NCI-H187 (cell line): ENCODE measurements at regions not wholly inside any gene's neighbourhood (a gene's known extent, or its start where the extent isn't known, plus 50 kb on each side); places are given as distances from the start of the nearest gene placed in this dataset.

ENCODE experiments used
- DNase-seq, 2 experiments: peaks; one replicate each; lab custom pipeline; 2025; lab: John Stamatoyannopoulos, UW

DNA sequence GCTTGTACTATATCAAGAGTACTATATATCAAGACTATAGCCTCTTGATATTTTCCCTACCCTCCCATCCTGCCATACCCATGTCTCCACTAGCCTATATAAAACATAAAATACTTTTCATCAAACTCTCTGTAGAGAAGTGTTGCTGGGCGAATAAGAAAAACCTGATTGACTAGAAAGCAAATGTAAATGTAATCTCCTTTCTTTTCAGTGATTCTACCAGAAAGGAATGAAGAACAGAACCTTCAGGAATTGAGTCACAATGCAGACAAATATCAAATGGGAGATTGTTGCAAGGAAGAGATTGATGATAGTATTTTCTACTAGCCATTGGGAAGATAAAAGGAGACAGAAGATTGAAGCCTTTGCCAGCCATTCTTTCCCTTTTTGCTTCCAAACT is 89.2 kb downstream of the KCNRG start:
- no peak for DNase-seq

DNA sequence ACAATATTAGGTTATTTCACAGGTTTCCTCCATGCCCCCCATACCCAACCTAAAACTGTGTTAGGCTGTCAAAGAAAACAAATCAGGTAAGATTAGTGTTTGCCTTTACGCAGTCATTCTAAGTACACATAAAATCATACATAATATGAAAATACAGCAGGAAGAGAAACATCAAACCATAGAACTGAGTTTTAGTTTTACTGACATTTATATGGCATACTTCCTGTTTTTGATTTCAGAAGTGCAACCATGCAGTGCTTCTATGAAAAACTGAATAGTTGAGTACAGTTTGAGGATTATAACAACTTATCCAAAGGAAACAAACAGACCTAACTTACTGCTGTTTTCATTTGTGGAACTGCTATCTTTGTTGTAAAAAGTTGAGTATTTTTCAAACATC is 91.3 kb downstream of the KCNRG start:
- DNase-seq: no peak

DNA sequence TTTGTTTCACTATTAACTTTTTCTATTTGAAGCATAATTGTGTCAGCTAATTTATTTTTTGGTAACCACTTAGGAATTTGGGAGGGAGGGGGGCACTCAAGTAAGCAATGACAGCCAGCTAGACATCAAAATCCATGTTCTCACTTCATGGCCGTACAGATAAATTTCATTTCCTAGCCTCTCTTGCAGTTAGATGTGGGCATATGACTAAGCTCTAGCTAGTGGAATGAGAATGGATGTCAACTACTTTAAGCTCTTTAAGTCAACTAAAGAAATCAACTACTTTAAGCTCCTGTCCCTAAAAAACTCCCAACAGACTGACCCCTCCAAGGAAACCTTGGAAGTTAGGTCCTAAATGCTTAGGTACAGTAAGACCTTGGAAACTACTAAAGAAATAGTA is 92.0 kb downstream of the KCNRG start:
- DNase-seq: no peak

DNA sequence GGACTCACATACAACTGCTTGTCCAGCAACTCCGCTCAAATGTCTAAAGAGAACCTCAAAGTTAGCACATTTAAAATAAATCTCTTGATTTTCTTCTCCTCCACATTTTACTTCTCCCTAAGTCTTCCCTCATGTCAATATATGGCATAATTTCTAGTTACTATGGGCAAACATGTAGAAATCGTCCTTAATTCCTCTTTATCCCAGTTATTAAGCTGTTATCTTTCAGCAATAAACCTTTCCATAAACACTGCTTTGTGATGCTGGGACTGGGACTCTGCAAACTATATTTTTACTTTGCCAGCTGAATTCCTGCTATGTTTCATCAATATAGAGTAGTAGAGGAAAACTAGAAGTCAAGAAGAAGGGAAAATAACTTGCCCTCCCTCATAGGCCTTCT is 99.7 kb downstream of the KCNRG start:
- DNase-seq: no peak

DNA sequence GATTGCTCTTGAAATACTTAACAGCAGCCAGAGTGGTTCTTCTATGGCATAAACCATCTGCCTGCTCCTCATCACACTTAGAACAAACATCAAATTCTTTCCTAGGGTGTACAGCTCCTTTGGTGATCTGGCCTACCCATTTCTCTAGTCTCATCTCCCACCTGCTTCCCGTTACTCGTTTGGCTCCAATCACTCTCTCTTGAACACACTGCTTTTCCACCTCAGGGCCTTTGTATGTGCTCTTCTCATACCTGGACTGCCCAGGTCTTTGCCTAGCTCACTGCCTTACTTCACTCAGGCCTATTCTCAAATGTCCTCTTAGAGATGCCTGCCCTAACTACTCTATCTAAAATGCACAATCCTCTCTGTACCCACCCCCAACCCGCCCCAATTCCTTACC is 100.5 kb downstream of the KCNRG start:
- no peak for DNase-seq

DNA sequence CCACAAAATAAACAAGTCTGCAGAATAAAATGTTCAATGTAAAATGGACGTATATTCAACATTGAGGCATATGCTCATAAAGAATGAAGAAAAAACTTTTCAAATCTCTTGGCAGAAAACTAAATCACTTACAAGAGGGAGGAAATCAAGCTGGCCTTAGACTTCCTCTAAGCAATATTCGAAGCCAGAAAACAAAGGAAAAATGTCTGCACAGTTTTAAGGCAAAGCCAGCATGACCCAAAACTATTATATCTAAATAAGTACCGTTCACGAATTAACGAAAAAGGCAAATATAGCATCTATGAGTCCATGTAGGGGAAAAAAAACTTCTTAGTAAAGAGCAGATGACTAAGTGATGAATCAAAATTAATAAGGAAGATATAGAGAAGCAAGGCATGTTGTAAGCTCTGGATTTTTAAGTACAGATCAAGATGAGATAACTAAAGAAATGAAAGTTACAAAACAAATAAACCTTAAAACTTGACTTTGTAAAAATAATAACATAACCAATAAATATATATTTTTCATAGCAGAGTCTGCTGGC is 101.3 kb downstream of the KCNRG start:
- no peak for DNase-seq

DNA sequence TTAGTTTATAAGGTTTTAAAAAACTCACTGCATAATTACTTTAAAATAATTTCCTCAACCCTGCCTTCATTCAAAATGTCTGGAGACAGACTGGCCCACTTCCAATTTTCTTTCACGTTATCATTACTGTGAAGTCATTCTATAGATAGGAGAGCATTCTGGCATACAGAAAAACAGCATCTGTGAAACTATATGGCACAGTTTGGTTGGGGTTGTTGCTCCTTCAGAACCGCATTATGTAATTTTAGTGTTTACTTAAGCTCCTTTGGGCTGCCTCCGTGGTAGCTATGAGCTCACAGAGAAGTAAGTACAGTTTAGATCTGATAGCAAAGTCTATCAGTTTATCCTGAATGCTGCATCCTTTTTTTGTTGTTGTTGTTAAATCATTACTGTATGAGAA is 104.3 kb downstream of the KCNRG start:
- no peak for DNase-seq

DNA sequence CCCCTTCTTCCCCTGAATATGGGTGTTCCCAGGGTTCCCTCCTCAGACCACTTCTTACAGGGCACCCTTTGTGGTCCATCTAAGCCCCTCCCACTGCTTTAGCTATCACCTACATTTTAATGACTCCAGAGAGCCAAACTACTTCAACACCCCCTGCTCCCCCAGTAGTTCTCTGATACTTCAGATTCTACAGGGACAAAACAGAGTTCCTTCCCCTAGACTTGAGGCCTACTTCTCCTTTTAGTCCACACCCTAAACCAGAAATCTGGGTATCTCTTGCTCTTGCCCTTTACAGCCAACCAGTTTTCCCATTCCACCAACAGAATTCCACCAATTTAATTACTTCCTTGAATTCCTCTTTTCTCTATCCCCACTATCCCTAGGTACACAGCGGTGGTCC is 107.2 kb downstream of the KCNRG start:
- no peak for DNase-seq

DNA sequence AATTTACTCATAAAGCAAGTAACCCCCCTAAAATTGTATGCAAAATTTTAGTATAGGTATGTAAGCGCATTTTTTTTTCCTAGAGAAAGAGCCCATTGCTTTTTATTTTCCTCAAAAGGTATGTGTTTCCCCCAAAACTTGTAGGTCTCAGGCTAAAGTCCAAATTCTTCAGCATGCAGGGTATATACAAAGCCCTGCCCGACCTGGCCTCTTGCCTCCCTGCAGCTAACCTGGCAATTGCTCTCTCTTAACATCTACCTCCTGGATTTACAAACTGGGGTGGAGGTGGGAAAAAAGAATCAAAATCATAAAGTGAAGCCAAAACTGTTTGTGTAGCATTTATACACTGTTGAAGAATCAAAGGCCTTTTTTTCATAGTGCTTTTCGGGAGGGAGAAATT is 107.8 kb downstream of the KCNRG start:
- DNase-seq: no peak

DNA sequence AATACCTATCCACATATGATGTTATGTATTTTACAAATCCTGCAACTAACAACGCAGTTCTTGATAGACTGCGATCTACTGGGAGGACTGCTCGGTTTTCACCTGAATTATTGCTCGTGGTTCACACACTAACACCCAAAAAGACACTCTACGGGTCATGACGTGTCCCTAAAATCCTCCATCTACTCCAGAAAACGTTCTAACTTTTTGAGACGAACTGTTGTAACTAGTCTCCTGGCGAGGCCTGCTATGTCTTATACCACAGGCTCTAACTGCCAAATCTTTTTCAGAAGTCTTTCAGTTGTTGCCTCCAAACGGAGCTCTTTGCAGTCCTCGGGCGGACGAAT is 108.2 kb downstream of the KCNRG start:
- DNase-seq: peak in 1 of 2 experiments; percentile 46

DNA sequence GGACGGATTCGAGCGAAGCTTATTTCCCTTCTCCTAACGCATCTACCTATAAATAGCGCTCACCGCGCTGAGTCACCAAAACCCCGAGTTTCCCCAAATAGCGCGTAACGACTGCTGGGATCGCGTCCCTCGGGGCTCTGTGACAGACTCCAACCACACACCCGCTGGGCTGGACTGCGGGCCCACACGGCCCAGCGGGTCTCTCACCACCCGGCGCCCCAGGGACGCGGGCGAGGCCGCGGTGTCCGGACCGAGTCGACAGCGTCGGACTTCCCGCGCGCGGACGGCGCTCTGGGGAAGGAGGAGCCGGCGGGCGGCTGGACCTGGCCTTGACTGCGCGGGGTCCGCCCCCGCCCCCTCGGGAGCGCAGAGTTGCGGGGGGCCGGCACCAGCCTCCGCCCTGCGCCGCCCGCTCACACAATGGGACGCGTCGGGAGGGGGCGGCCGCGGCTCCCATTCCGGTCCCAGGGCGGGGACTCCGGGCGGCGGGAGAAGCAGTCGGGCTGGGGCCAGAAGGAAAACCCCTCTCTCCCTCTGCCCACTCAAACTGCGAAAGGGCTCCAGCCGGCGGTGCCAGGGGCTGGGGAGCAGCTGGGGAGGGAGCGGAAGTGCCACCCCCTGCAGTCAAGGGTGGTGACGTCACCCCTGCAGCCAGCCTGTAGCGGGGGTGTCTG is 108.8 kb downstream of the KCNRG start:
- DNase-seq: peak in 1 of 2 experiments; percentile 46

DNA sequence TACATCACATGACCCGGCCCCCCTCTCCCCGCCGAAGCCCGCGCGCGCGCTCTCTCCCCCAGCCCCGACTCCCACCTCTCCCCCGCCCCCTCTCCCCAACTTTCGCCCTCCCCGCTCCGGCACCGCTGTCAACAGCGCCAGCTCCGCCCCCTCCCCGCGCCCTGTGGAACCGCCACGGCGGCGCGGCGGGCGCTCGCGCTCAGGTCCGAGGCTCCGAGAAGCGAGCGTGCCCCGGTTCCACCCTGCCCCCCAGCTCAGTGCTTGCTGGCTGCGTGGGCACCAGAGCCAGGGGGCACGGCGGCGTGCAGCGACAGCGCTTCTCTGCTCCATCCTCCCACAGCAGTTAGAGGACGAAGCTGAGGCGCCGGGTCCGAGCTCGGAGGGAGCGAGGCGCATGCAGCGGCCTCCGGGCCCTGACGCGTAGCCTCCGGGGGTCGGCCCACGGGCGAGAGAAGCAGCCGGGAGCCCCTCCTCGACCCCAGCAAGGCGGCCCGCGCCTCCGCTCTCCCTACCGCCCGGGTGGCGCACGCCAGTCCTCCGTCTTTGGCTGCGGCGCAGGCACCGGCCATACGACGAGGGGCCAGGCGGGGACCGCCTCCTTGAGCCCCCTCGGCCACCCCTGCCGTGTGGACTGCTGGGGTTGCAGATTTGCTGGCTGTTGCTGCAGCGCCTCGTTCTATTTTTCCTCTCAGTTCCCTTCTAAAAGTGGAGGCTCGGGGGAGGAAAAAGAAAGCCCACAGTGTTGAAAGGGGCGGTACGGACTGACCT is 109.5 kb downstream of the KCNRG start:
- peak; percentile 87 to 94 for DNase-seq

DNA sequence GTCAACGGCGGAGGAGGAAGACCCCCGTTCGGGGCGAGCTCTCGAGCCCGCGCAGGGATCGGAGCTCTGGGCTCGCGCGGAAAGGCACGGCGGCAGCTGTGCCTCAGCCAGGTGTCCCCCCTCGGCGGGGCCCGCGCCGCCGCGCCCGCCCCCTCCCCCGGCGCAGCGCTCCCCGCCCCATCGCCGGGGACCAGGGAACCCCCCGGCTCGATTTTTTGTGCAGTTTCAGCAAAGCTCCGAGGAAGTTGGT is 110.0 kb downstream of the KCNRG start:
- DNase-seq: no peak

DNA sequence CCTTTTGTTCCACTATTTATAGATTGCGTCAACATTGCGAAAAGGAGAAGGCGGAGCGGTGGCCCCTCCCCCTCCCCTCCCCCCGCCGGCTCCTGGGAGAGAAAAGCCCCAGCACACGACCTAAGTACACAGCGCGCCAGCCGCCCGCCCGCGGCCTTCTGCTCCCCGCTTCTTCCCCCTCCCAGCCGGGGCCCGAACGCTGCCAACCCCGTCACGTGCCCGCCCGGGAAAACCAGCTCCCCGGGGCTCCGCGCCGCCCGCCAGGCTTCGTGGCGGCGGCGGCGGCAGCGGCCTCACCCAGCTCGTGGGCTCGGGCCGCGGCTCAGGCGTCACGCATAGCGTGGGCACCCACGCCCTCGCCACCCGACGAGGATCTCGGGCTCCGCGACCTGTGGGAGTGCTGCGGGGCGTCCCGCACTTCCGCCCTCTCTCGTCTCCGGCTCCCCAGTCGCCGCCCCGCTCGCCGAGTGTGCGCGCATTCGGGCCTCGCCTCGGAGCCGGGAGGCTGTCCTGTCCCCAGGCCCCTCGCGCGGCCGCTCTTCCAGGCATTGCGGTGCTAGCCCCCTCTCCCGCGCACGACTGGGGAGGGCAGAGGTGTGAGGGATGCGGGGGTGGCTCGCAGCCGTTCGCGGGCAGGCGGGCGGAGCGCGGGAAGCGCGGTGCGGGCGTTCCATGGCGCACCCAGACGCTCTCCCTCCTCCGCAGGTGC is 110.5 kb downstream of the KCNRG start:
- DNase-seq: peak; percentile 81 to 91

DNA sequence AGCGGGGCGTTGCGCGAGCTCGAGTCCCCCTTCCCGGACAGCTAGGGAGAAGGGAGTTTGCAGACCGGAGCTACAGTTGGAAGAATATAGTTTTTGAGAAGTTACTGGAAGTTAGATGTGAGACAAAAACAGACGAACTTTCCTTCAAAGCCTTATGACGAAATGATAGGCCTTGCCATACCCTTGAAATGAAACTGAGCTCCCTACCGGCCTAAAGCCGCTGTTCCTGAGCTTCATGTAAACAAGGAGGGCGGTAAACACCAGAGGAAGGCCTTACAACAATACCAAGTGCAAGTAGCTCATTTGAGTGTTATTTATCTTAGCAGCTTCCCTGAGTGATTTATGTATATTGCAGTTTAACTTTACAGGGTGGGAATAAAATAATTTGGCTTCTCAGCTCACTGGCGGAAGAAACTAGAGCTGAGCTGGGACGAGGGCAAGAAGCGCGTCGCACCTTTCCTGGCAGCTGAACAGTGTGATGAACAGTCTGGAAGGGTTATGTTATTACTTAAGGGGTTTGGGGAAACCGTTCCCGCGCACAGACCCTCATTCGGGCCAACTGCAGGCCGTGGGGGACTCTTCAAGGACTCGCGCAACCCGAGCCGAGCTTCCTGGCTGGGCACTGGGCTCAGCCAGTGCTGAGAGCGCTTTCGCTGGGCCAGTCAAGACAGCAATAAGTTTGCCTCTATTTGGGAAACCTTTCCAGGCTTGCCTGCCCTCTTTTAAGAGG is 111.2 kb downstream of the KCNRG start:
- peak in 1 of 2 experiments; percentile 26 for DNase-seq

DNA sequence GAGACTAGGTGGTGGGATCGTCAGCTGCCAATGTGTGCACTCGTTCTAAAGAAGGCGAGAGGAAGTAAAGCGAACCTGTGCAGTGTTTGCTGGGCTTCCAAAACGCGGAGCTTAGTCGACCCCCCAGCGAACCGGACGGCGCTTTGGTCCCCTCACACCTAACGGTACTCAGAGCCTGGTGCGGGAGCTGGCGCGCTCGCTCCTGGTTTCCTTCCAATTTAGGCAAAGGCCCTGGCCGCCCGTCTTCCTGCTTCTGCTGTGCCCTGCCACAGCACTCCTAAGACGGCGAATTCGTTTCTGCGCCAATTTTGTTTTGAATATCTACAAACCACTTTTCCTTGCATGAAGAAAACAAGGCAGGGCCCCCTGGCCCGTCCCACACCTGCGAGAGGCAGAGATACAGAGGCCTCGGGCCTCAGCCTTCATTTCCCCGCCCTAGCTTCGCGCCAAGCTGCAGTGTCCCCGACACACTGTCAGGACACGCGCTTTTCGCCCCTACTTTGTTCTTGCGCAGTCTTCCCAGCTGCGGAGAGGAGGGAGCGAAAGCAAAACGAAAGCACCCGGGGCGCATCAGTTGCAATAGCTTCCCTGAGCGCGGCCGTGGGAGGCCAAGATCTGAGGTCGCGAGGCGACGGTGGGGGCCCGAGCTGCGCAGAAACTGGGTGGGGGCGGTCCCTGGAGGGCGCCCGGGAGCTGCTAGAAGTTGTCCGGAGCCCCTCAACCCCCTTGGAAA is 111.9 kb downstream of the KCNRG start:
- no peak for DNase-seq

DNA sequence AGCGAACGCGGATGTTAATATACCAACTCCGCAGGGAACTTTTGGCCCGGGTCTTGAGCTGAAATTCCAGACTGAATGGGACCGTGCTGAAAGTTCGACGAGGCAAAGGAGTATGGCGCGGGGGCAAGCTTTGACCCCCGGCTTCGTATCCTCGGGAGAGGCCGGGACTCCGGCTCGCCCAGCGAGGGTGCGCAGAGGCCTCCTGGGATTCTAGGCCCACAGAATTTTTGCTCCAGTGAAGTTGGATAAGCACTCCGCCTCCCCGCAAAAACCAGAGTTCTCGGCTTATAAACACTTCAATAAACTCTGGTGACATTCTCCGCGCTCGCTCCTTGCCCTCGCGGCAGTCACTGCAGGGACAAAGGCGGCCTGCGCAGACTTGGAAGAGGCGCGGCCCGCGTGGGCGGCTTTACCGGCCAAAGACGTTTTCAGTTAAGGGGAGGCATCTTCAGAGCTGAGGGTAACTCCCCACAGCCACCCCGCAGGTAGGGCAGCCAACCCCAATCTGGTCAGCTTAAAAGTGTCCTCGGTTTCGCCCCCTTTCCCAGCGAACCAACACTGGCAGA is 112.6 kb downstream of the KCNRG start:
- DNase-seq: no peak

DNA sequence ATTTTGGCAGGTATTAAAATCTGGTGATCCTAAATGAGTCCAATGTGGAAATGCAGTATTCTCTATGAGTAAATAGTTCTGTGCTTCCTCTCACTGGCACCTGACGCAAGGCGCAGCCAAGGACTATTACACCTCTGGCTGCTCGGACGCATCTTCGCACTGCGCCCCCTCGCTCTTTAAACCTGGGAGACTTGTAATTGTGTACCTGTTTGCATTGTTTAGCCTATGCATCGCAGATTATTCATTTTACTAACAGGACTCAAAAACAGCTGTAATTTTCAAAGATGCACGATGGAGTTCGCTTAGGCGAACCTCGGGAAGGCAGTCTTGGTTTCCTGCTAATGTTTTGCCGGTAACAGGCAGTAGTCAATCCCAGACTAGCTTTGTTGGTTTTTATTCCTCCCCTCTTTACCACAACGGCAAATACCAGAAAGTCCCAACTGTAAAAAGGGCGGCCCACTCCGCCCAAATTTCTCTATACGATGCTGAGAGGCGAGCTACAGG is 113.2 kb downstream of the KCNRG start:
- DNase-seq: no peak

DNA sequence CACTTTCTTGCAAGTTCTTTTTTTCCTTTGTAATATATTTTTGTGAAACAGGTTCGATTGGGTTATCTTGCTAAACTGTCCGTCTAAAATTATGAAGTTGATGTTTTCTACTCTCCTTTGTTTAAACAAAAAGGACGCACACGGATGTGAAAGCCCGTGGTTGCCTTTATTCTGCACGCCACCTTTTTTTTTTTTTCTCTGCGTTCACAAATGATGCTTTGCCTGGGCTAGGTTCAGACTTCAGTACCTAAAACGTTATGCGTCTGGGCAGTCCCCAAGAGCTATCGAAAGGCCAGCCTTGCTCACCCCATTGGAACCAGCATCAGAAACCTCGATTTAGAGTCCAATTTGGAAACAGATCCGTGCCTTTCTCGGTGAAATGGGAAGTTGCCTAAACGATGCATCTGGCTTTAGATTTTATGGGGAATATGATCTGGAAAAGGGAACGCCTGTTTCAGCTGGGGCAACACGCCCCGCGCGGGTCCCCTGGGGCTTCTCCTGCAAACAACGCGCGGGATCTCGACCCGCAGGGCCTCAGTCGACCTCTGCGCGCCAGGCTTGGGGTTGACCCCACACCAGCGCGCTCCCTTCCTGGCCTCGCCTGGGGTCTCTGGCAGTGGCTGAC is 113.9 kb downstream of the KCNRG start:
- no peak for DNase-seq

DNA sequence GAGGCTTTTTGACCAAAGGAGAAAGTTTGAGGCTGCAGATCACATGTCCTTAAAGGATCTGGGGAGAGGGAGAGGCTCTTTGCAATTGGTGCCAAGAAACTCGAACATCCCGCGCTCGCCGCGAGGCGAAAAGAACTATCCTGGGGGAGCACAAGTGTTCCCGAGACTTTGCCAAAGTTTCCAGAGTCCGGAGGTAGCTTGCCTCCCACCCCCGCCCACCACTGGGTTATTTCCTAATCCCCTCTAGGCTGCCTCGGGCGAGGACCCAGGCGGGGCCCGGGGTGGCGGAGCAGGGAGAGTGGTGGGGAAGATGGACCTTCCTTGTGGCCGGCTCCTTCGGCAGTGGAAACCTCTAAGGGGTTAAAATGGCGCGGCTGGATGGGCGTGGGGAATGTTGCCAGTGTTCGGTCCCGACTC is 114.5 kb downstream of the KCNRG start:
- DNase-seq: no peak
